ENCODE measurements at regions not wholly inside any gene's neighbourhood (a gene's known extent, or its start where the extent isn't known, plus 50 kb on each side); places are given as distances from the start of the nearest gene placed in this dataset.

GRCh38 chr1:213692321-213692720 is 295.5 kb upstream of the PROX1 start:
- Histone ChIP-seq H3K4me3 (ENCODE audit: insufficient read depth, low read depth, low read length) (no peak overlapping the region), H4K8ac (ENCODE audit: low read depth in 2 of 2, low read length in 2 of 2) (no peak overlapping the region), H3K4me1 (ENCODE audit: control insufficient read depth, insufficient read depth, low read length) (no peaks in the 10 kb centered on the region), H3K4me2 (ENCODE audit: low read depth, low read length) (no peak overlapping the region), H3K9me1 (ENCODE audit: insufficient read depth, low read length) (no peaks in the 10 kb centered on the region), H2AK9ac (replicated peaks; ENCODE audit: low read depth, low read length, poor library complexity) (no peak overlapping the region), H3K27ac (ENCODE audit: insufficient read depth, low read length) (no peak overlapping the region), H2AFZ (replicated peaks; ENCODE audit: low read length, poor library complexity) (no peak overlapping the region), H3K9ac (ENCODE audit: low read depth, low read length) (no peak overlapping the region), H3K56ac (ENCODE audit: extremely low read depth, insufficient read depth, low read length) (no peak overlapping the region), H2BK120ac (ENCODE audit: low read depth, low read length) (no peak overlapping the region), H2BK15ac (ENCODE audit: low read depth, low read length) (no peak overlapping the region), H3K4ac (ENCODE audit: low read depth, low read length) (no peak overlapping the region), H4K20me1 (ENCODE audit: insufficient read depth, low read length) (no peaks in the 10 kb centered on the region), H4K5ac (ENCODE audit: low read depth, low read length) (no peak overlapping the region), H4K91ac (ENCODE audit: insufficient read depth, low read depth, low read length) (no peak overlapping the region), H2BK20ac (ENCODE audit: low read depth, low read length) (no peak overlapping the region), H3K27me3 (ENCODE audit: control insufficient read depth, insufficient read depth, low read length) (no peaks in the 10 kb centered on the region), H2AK5ac (ENCODE audit: low read depth, low read length) (no peak overlapping the region), H2BK5ac (ENCODE audit: low read depth, low read length, poor library complexity, severe bottlenecking) (no peak overlapping the region), H3K23ac (ENCODE audit: low read depth, low read length) (no peak overlapping the region), H3K36me3 (ENCODE audit: control insufficient read depth, insufficient read depth, low read length) (no peaks in the 10 kb centered on the region), H3K18ac (ENCODE audit: low read depth, low read length) (no peak overlapping the region), H3K79me1 (ENCODE audit: low read depth in 1 of 2, low read length in 2 of 2) (no peaks in the 10 kb centered on the region), H3K9me3 (ENCODE audit: control insufficient read depth, insufficient read depth, low read length) (peaks cover 14% of the 10 kb centered on the region), H3K14ac (replicated peaks; ENCODE audit: low read depth, low read length) (no peak overlapping the region)
- POLR2A ChIA-PET (ENCODE audit: unreplicated experiment) = no interaction called here
- DNase-seq (no peak), ATAC-seq (ENCODE audit: low read depth) (no peak)
- TF ChIP-seq ELK1 (IDR thresholded peaks at IDR 0.05; ENCODE audit: borderline replicate concordance, low read depth, low read length) (no peak), USF2 (IDR thresholded peaks at IDR 0.05; ENCODE audit: low read depth, low read length) (no peak), CEBPB (IDR thresholded peaks at IDR 0.05; ENCODE audit: low read depth, low read length) (no peak), RFX5 (IDR thresholded peaks at IDR 0.05; ENCODE audit: low read depth, low read length) (no peak), SMC3 (IDR thresholded peaks at IDR 0.05; ENCODE audit: low read depth, low read length) (no peak), RCOR1 (IDR thresholded peaks at IDR 0.05; ENCODE audit: insufficient replicate concordance, low read length) (no peak), MXI1 (IDR thresholded peaks at IDR 0.05; ENCODE audit: borderline replicate concordance, low read depth, low read length) (no peak), NFE2L2 (IDR thresholded peaks at IDR 0.05; ENCODE audit: low read depth, low read length) (no peak), CHD1 (IDR thresholded peaks at IDR 0.05; ENCODE audit: low read depth, low read length) (no peak), POLR2A (IDR thresholded peaks at IDR 0.05; ENCODE audit: low read depth, low read length) (no peak), MAFK (IDR thresholded peaks at IDR 0.05; ENCODE audit: low read depth, low read length) (no peak), RAD21 (IDR thresholded peaks at IDR 0.05; ENCODE audit: low read length) (no peak), FOS (IDR thresholded peaks at IDR 0.05; ENCODE audit: low read depth, low read length) (no peak), BHLHE40 (IDR thresholded peaks at IDR 0.05; ENCODE audit: low read depth, low read length) (no peak), CTCF (conservative IDR thresholded peaks at IDR 0.05; ENCODE audit: low read depth, low read length) (no peak), MAZ (IDR thresholded peaks at IDR 0.05; ENCODE audit: borderline replicate concordance, low read depth, low read length) (no peak)
- intact Hi-C loops (cut with micrococcal nuclease) = no loop called here
- CTCF ChIA-PET = no interaction called here
- WGBS, 2 experiments (ENCODE audit: extremely low coverage in 2 of 2, insufficient read length in 1 of 2) = no CpG with 5 or more reads among the region's 4 CpGs
- in situ Hi-C loops (cut with MboI; ENCODE audit: low sequenced_read_pairs) = no loop called here
- dilution Hi-C loops (cut with HindIII; ENCODE audit: low sequenced_read_pairs, unreplicated experiment) = no loop called here
- no TSS peak for BruUV-seq (replicated peaks)

Measured in IMR-90 (cell line).